Inflammatory macrophage (primary cell): ENCODE measurements at regions not wholly inside any gene's neighbourhood (a gene's known extent, or its start where the extent isn't known, plus 50 kb on each side); places are given as distances from the start of the nearest gene placed in this dataset.
"Not testable (repeated sequence)": the region's sequence is repeated elsewhere in the genome, so short reads cannot be mapped to it uniquely, and the experiment has no call there.

Experiments
- DNase-seq, 2 donors: peaks; one replicate each; pipeline ENCODE4 v3.0.0-alpha.2; 2020 to 2022

DNA sequence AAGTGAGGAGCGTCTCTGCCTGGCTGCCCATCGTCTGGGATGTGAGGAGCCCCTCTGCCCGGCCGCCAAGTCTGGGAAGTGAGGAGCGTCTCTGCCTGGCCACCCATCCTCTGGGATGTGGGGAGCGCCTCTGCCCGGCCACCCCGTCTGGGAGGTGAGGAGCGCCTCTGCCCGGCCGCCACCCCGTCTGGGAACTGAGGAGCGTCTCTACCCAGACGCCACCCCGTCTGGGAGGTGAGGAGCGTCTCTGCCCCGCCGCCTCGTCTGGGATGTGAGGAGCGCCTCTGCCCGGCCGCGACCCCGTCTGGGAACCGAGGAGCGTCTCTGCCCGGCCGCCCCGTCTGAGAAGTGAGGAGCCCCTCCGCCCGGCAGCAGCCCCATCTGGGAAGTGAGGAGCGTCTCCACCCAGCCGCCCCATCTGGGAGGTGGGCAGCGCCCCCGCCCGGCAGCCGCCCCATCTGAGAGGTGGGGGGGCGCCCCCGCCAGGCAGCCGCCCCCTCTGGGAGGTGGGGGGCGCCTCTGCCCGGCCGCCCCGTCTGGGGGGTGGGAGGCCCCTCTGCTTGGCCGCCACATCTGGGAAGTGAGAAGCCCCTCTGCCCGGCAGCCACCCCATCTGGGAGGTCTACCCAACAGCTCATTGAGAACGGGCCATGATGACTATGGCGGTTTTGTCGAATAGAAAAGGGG is 228.4 kb downstream of the CAAP1 start:
- not testable (repeated sequence) for DNase-seq

DNA sequence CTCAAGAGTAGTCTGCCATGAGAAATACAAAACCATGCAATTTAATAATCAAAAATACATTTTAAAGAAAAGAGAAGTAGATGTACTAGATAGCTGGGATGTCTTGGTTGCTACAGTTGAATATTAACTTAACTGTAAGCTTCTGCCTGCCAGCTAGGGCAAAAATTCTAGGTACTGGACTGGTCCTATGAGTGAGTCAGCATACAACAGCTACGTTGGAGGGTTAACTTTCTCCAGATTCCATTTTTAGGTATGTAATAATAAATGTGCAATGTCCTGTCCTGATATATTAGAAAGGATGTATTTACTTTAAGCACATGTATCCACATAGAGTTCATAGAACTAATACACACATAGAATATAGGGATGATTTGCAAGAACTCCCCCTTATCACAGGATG is 230.1 kb downstream of the CAAP1 start:
- DNase-seq, result no peak

DNA sequence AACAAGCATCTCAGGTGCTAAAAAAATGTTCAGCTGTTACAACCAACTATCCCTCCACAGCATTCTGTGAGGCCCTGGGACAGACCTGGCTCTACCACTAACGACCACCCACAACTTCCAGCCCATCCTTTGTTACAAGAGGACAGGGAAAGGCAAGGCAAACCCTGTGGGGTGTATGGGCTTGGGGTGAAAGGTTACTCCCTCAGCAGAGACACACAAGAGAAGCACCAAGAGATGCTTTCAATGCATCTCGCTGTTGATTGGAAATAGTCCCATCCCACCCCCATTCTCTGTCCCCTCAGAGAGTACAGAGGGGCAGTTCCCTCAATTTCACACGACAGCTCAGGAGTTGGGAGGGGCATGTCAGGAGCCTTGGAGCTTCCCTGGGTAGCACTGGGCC is 234.1 kb downstream of the CAAP1 start:
- no peak for DNase-seq

DNA sequence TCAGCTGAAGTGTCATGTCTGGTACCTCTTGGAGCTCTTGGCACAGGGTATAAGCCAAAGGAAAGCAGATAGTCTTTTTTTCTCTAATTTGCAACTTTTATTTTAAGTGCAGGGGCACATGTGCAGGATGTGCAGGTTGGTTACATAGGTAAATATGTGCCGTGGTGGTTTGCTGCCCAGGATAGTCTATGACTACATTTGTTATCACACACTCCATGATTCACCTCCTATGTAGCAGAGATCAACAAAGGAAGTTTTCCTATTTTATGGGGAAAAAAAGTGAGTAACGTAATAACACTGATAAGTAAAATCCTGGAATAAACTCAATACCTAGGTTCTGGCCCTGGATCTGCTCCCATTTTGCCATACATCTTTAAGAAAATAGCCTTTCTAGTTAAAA is 234.6 kb downstream of the CAAP1 start:
- DNase-seq, result no peak

DNA sequence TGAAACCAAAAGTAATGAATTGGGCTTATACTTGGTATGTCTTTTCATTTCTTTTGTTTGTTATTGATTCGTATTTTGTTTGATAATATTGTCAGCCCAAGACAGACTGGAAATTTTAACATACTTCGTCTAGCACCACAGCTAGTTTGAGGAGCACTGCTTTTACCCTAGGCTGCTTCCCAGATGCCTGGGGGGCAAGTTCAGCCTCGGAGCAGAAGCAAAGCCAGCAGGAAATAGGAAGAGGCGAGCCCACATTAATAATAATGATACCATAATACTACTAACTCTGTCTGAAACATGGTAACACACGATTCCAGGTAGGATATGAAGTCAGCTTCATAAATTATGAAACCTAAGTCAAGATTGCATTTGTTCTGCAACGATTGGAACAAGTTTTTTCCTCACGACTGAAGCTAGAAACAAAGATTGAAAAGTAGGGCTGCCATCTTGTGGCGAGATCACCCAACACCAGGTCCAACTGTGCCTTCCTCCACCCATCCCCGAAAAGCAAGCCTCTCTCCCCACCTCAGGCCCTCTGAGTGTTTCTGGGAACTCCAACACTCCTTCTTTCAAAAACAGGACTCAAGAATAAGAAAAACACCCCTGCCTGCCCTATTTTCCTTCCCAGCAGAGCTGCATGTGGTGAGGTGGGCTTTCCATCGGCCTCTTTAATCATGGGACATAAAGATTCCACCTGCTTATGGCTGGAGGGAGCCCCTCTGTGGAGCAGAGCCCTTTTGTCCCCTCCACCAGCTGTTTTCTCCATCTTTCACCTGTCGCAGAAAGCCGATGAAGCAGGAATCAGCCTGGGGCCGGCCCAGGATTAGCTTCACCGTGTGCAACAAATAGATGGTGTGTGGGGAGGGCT is 236.4 kb downstream of the CAAP1 start:
- DNase-seq, result no peak

DNA sequence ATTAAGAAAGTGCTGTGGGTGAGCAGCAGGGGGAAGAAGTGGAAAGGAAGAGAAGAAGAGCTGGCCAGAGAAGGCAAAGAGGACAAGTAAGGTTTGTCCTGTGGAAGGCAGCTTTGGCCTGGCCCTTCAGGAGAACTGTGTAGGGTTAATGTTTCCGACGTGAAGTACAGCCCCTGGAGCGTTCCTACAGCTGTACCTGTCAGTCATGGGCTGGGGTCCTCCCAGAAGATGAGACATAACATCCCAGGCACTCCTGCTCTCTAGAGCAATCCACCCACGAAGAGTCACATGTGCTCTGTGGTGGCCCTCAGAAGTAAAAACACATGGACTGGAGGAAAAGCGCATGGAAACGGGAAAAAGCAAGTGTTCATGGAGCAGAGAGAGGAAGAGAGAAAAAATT is 237.4 kb downstream of the CAAP1 start:
- no peak for DNase-seq

DNA sequence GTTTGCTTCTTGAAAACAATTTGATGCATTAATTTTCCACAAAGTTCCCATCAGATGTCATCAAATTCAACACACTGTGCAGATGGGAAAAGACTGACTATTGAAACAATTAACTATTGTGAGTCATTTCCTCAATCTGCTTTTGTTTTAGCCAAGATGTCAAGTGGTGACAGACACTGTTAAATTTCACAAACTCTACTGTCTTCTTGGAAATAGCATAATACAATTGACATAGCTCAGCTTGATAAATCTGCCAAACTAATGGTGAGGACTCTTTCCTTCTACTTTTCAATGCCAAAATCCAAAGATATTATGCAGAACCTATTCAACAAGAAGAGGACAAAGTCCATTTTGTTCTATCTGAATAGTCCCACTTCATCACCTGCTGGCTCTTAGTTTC is 242.3 kb downstream of the CAAP1 start:
- DNase-seq, result no peak

DNA sequence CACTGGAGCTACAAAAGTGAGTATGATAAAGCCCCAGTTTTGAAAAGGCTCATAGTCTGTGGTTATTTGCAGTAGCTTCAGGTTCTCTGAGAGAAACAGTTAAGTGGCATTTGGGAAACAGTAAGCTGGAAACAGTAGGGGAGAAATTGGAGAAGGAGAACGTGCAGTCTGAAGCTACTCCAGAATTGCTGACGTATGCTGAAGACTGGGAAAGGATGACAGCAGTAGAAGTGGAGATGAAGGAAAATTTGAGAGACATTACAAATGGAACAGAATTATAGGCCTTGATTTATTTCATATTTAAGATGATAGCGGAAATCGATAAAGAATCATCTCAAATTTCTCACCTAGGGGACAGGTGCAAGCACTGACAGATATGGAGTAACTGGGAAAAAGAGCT is 248.8 kb downstream of the CAAP1 start:
- DNase-seq, result no peak

DNA sequence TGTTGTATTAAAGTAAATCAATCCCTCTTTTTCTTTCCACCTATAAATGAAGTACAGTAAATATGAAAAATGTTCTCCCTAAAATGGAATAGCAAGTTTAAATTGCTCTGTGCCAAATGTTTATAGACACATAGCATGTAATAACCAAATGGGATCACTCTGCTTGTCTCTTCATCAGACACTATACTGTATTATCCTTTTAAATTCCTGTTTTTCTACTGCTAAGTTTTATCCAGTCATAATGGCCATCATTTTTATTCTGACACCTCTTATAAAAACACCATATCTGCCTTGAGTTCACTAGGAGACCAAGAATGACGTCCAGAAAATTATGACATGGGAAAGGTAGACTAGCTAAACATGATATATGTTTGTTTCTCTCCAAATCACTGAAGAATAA is 252.8 kb downstream of the CAAP1 start:
- no peak for DNase-seq

DNA sequence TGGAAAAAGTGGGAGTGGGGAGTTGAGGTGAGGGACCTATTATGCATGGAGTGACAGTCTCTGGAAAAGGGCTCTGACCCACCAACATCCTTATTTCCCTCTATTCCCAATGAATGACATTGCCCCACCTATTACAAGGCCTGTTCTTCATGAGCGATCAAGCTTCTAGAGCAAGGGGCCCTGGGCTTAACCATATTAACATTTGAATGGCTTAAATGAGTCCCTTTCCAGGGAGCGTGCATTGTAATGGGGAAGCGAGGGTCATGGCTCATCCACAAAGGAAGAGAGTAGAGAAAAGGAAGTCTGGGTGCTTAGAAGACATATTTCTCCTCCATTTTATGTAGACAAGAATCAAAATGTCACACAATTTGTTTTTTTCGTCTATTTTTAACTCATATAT is 255.5 kb downstream of the CAAP1 start:
- no peak for DNase-seq

DNA sequence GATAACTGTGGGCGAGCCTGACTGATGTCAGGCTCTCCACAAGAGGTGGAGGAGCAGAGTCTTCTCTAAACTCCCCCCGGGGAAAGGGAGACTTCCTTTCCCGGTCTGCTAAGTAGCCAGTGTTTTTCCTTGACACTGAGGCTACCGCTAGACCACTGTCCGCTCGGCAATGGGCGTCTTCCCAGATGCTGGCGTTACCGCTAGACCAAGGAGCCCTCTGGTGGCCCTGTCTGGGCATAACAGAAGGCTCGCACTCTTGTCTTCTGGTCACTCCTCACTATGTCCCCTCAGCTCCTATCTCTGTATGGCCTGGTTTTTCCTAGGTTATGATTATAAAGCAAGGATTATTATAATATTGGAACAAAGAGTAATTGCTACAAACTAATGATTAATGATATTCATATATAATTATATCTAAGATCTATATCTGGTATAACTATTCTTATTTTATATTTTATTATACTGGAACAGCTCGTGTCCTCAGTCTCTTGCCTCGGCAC is 278.7 kb downstream of the CAAP1 start:
- DNase-seq, result not testable (repeated sequence)

DNA sequence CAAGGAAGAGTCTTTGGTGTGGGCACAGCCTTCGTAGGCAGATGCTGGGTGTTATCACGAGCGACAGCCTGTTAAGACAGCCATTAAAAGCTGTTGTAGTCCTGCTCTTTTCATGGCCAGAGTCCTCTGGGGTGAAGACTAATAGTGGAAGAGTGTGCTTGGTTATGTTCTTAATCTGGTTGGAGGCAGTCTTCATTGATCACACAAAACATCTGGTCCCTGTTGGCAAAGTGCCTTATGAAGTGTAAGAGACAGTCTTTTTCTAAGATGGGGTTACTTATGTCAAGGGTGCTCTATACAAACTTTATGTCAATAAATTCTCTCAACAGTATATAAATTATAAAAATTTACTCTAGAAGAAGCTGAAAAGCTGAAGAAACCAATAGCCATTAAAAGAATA is 280.4 kb downstream of the CAAP1 start:
- no peak for DNase-seq

DNA sequence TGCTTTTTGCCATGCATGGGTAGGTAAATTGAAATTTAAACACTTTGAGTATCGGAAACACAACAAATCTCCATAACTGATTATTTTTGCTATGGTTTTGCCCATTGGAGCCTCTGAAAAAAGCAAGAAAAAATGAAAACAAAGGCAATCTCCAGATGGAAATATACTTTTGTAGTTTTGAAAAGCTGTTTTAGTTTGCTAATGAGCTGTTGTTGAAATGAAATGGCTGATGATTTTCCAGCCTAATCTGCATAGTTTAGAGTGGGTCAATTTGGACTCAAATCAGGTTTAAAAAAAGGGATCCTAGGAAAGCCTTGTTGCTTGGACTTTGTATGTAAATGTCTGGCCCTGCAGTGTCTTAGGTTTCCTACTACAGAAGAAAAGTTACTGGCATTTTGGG is 285.8 kb downstream of the CAAP1 start:
- DNase-seq, result no peak

DNA sequence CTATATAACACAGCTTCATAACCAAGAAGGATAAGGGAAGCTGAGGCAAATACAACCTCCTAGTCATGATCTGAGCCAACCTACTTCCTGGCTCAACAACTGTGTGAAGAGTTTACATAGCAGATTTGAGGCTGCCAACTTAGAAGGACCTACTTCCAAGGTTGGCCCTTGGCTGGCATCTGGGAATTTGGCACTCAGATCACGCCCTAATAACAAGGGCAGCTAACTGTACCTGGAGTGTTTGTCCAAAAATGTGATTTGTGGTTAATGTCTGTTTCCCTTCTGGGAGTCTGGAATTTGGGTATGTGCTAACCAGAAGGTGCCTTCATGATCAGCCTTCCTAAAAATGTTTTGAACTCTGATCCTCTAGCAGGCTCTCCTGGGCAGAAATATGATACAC is 287.2 kb downstream of the CAAP1 start:
- no peak for DNase-seq

DNA sequence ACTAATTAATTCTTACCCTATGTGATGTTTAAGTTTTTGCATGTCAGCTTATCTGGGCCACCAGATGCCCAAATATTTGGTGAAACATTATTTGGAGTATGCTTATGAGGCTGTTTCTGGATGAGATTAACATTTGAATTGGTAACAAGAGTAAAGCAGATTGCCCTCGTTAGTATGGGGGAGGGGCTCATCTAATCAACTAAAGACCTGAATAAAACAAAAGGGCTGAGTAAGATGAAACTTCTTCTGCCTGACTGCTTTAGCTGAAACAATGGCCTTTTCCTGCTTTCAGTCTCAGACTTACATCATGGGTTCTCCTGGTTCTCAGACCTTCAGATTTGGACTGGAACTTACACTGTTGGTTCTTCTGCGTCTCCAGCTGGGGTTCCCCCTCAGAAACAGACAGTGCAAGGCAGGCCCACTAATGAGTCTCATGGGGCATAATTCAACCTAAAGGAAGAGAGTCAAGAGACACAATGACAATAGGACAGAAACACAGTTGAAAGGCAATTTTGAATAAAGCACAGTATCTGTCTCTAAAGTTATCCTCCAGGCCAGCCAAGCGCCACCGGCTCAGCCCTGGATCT is 288.4 kb downstream of the CAAP1 start:
- no peak for DNase-seq

DNA sequence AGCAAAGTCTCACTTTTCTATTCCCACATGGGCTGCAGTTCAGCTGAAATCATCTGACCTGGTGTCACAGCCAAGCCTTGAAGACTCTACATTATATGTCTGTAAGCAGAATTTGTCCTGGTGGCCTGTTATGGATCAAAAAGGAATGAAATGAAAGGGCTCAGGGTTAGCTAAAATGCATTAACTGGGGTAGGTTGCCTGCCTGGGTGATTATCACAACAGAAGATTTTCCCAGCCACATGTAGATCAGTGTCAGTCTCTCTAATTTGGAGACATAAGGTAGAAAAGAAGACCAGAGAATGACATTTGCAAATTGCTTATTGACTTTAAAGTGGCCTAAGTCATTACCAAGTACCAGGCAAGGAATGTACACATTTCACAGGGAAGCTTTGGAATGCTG is 289.0 kb downstream of the CAAP1 start:
- DNase-seq, result no peak

DNA sequence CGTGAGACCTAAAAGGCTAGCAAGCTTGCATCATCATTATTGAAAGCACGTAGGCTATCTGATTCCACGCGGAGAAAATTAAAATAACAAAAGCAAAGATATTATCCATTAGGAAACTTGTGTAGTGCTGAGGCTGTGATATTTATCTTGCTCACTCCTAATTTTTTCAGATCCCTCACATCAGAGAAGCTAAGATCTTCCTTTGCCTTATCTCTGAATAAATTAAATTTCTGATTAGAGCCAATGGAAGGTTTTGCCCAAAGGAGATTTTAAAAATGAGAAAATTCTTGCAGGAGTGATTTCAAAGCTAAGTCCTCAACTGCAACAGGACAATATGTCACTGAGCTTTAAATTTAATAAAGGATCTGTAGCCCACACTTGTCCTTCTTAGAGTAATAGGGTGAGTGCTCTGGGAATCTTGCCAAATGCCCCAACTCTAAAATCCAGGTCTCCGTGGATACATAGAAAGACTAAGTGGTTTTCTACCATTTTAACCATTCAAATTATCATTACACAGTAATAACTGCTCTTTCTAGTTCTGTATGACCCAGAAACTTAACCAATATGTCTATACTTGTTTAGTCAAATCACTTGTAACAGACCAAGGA is 295.0 kb downstream of the CAAP1 start:
- no peak for DNase-seq

DNA sequence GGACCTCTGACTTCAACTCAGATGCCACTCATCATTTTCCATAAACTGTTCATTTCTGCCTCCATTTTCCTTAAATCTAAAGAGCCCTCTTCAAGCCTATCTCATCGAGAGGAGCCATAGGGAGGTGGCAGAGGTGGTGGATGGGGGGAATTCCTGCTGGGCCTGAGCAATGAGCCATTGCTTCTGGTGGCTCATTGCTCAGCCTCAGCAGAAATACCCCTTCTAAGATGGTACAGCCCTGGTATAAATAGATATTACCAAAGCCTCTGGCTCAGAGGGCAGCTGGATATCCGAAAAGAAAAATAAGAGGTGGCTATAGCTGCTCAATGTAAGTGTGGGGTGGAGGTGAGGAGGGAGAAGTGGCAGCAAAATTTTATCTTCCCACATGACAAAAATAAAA is 313.5 kb downstream of the CAAP1 start:
- no peak for DNase-seq

DNA sequence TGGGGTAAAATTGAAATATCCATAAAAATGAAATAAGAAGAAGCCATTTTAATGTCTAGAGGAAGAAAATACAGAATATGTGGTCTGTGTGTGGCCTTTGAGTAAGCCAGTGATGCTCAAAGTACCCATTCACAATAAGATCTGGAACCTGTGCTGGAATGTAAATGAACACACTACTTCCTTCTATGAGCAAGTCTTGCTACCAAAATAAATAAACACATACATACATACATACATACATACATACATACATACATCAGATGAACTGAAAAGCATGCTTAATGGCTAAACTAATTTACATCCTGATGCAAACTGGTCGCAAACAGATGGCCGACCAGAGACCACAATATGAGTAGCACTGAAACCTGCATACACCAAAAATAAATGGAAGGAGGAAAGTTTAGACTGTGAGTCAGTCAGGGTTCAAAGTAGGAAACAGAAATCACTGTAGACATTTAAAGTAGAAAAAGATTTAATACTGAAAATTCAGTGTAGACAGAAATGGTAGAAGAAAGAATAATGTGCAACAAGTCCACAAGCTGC is 317.6 kb downstream of the CAAP1 start:
- DNase-seq, result no peak

DNA sequence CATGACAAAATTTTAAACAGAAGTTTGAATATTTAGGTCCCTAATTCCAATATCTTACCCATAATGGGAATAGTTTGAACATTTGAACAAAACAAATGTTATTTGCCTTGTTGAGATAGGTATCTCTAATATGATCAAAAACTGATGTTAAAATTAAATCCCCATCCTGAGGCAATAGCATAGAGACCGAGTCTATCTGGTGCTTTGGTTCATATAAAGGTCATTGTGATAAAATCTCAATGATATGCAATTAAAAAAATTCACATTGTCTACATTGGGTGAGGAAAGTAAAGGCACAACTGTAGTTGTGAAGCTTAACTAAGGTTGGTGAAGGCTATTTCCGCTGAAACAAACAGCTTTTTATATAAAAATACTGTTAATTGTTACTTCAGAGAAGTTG is 318.3 kb downstream of the CAAP1 start:
- DNase-seq, result no peak

DNA sequence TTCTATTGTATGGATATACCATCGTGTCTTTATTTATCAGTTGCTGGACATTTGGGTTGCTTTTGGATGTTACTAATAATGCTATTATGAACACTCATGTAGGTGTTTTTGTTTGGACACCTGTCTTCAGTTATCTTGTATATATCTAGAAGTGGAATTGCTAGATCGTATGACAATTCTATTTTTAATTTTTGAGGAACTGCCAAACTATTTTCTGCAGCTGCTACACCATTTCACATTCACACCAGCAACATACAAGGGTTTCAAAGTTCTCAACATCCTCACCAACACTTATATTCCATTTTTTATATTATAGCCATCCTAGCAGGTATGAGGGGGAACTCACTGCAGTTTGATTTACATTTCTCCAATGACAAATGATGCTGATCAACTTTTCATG is 324.6 kb downstream of the CAAP1 start:
- DNase-seq, result no peak

DNA sequence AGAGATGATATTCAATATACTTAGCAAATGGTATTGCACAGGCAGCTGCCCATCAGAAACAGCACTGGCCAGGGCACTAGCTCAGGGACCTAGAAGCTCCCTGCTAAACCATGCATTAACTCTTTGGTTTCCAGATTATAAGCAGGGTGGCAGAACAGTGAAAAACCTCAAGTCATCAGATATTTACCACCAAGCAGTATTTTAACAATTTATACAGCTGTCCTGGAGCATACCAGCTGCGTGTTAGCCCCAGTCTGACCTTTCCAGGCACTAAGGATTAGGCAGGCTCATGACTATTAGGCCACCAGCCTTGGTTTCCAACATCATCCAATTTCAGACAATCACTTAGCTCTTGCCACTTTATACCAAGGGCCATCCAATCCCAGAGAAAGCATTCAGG is 326.5 kb downstream of the CAAP1 start:
- DNase-seq, result no peak

DNA sequence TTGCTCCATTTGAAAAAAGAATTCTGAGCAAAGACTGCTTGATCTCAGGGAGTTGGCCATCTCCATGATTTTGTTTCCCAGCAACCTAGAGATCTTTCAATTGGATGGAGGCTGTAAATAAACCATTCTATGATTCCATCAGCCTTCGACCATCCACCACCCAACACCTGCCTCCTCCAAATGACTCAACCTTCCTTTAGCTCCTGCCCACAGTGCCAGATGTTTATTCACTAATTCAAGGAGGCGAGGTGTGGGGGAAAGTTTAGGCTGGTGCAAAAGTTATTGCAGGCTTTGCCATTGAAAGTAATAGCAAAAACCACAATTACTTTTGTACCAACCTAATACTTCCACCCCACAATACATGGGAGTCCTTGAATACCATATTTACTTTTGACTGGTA is 327.5 kb downstream of the CAAP1 start:
- no peak for DNase-seq
